Nephron progenitor cell (in vitro differentiated cells): ENCODE measurements at regions not wholly inside any gene's neighbourhood (a gene's known extent, or its start where the extent isn't known, plus 50 kb on each side); places are given as distances from the start of the nearest gene placed in this dataset.
"Not testable (repeated sequence)": the region's sequence is repeated elsewhere in the genome, so short reads cannot be mapped to it uniquely, and the experiment has no call there.

Source experiments
- DNase-seq: peaks from one replicate; pipeline ENCODE4 v3.0.0; 2021
- H3K27ac Mint-ChIP-seq: 2 replicates; pipeline ENCODE4 v1.8.0; 2021; ENCODE audit warnings: mild to moderate bottlenecking, moderate library complexity, mixed read lengths
- H3K27me3 Mint-ChIP-seq: 2 replicates; pipeline ENCODE4 v1.8.0; 2021; ENCODE audit warnings: mild to moderate bottlenecking, low read depth, mixed read lengths; ENCODE audit not compliant: poor library complexity
- H3K36me3 Mint-ChIP-seq: 2 replicates; pipeline ENCODE4 v1.8.0; 2021; ENCODE audit warnings: low read depth, mixed read lengths
- H3K4me1 Mint-ChIP-seq: 2 replicates; pipeline ENCODE4 v1.8.0; 2021; ENCODE audit warnings: mixed read lengths
- H3K4me3 Mint-ChIP-seq: 2 replicates; pipeline ENCODE4 v1.8.0; 2021; ENCODE audit warnings: mild to moderate bottlenecking, moderate library complexity, mixed read lengths
- H3K9me3 Mint-ChIP-seq: 2 replicates; pipeline ENCODE4 v1.8.0; 2021; ENCODE audit warnings: mild to moderate bottlenecking, moderate library complexity, mixed read lengths
- CTCF ChIP-seq: fragments of 200-600 bp; sonication (generic); IDR thresholded peaks from 2 replicates; pipeline ENCODE4 v1.5.0; 2021; ENCODE audit warnings: antibody characterized with exemption

- TF ChIP-seq CTCF = no peak
- DNase-seq = no peak
- Mint-ChIP-seq H3K4me1 (no peaks in the 10 kb centered on the region), H3K4me3 (no peak overlapping the region), H3K36me3 (no peaks in the 10 kb centered on the region), H3K9me3 (no peaks in the 10 kb centered on the region), H3K27me3 (no peaks in the 10 kb centered on the region), H3K27ac (no peak overlapping the region)
Observed at GRCh38 chr13:72561791-72562190, 165.6 kb downstream of the MZT1 start.

GRCh38 chr13:72559716-72560115, 167.7 kb downstream of the MZT1 start:
- H3K4me3 Mint-ChIP-seq = no peak overlapping the region
- no peaks in the 10 kb centered on the region for H3K9me3 Mint-ChIP-seq
- H3K27me3 Mint-ChIP-seq = no peaks in the 10 kb centered on the region
- no peak overlapping the region for H3K27ac Mint-ChIP-seq
- H3K36me3 Mint-ChIP-seq = no peaks in the 10 kb centered on the region
- TF ChIP-seq CTCF = no peak
- H3K4me1 Mint-ChIP-seq = no peaks in the 10 kb centered on the region
- no peak for DNase-seq

- Mint-ChIP-seq H3K4me3 (no peak overlapping the region), H3K9me3 (peaks cover 4% of the 10 kb centered on the region), H3K27me3 (no peaks in the 10 kb centered on the region), H3K36me3 (no peaks in the 10 kb centered on the region), H3K4me1 (no peaks in the 10 kb centered on the region), H3K27ac (no peak overlapping the region)
- no peak for DNase-seq
- TF ChIP-seq CTCF = no peak
Observed at GRCh38 chr13:72556945-72557344, 170.5 kb downstream of the MZT1 start.

GRCh38 chr13:72555601-72556000, 171.8 kb downstream of the MZT1 start:
- DNase-seq = no peak
- no peak for TF ChIP-seq CTCF
- H3K36me3 Mint-ChIP-seq = no peaks in the 10 kb centered on the region
- no peak overlapping the region for H3K27ac Mint-ChIP-seq
- peaks cover 4% of the 10 kb centered on the region for H3K9me3 Mint-ChIP-seq
- no peaks in the 10 kb centered on the region for H3K4me1 Mint-ChIP-seq
- no peak overlapping the region for H3K4me3 Mint-ChIP-seq
- no peaks in the 10 kb centered on the region for H3K27me3 Mint-ChIP-seq

- Mint-ChIP-seq H3K27me3 (no peaks in the 10 kb centered on the region), H3K27ac (no peak overlapping the region), H3K36me3 (no peaks in the 10 kb centered on the region), H3K4me1 (no peaks in the 10 kb centered on the region), H3K4me3 (no peak overlapping the region), H3K9me3 (peaks cover 4% of the 10 kb centered on the region)
- DNase-seq = no peak
- TF ChIP-seq CTCF = no peak
Observed at GRCh38 chr13:72552731-72553130, 174.7 kb downstream of the MZT1 start.

GRCh38 chr13:72545895-72546294, 181.5 kb downstream of the MZT1 start:
- H3K36me3 Mint-ChIP-seq = not testable (repeated sequence)

More at GRCh38 chr13:72545895-72546294, 181.5 kb downstream of the MZT1 start:
- not testable (repeated sequence) for H3K27ac Mint-ChIP-seq, H3K4me3 Mint-ChIP-seq, H3K27me3 Mint-ChIP-seq, H3K9me3 Mint-ChIP-seq, H3K4me1 Mint-ChIP-seq, DNase-seq
